VCaP (cell line): ENCODE measurements at regions not wholly inside any gene's neighbourhood (a gene's known extent, or its start where the extent isn't known, plus 50 kb on each side); places are given as distances from the start of the nearest gene placed in this dataset.

ENCODE experiments used
- H3K27ac ChIP-seq: fragments of 450-650 bp; 2 replicates; pipeline ENCODE4 v1.5.1; 2017
- TF ChIP-seq, protein P1 (sequence below): fragments of 450-650 bp; conservative IDR thresholded peaks from 2 replicates; pipeline ENCODE4 v1.5.1; 2017; ENCODE audit warnings: mild to moderate bottlenecking, moderate library complexity

GRCh38 chr18:2070631-2071030 lies 500.7 kb downstream of the METTL4 start:
- TF ChIP-seq, protein P1, sequence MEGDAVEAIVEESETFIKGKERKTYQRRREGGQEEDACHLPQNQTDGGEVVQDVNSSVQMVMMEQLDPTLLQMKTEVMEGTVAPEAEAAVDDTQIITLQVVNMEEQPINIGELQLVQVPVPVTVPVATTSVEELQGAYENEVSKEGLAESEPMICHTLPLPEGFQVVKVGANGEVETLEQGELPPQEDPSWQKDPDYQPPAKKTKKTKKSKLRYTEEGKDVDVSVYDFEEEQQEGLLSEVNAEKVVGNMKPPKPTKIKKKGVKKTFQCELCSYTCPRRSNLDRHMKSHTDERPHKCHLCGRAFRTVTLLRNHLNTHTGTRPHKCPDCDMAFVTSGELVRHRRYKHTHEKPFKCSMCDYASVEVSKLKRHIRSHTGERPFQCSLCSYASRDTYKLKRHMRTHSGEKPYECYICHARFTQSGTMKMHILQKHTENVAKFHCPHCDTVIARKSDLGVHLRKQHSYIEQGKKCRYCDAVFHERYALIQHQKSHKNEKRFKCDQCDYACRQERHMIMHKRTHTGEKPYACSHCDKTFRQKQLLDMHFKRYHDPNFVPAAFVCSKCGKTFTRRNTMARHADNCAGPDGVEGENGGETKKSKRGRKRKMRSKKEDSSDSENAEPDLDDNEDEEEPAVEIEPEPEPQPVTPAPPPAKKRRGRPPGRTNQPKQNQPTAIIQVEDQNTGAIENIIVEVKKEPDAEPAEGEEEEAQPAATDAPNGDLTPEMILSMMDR: no peak
- no peak overlapping the region for H3K27ac ChIP-seq

GRCh38 chr18:2075499-2075898 lies 495.8 kb downstream of the METTL4 start:
- no peak overlapping the region for H3K27ac ChIP-seq
- TF ChIP-seq, protein P1: no peak

- H3K27ac ChIP-seq: no peak overlapping the region
- TF ChIP-seq, protein P1: no peak
These were observed 488.6 kb downstream of the METTL4 start for GRCh38 chr18:2082676-2083075.

- TF ChIP-seq, protein P1: peak; percentile 17; the same call in 1 of the 2 replicates
- no peak overlapping the region for H3K27ac ChIP-seq
These were observed 487.6 kb downstream of the METTL4 start for GRCh38 chr18:2083691-2084090.

- H3K27ac ChIP-seq: no peak overlapping the region
- TF ChIP-seq, protein P1: no peak
These were observed 484.9 kb downstream of the METTL4 start for GRCh38 chr18:2086439-2086838.

DNA sequence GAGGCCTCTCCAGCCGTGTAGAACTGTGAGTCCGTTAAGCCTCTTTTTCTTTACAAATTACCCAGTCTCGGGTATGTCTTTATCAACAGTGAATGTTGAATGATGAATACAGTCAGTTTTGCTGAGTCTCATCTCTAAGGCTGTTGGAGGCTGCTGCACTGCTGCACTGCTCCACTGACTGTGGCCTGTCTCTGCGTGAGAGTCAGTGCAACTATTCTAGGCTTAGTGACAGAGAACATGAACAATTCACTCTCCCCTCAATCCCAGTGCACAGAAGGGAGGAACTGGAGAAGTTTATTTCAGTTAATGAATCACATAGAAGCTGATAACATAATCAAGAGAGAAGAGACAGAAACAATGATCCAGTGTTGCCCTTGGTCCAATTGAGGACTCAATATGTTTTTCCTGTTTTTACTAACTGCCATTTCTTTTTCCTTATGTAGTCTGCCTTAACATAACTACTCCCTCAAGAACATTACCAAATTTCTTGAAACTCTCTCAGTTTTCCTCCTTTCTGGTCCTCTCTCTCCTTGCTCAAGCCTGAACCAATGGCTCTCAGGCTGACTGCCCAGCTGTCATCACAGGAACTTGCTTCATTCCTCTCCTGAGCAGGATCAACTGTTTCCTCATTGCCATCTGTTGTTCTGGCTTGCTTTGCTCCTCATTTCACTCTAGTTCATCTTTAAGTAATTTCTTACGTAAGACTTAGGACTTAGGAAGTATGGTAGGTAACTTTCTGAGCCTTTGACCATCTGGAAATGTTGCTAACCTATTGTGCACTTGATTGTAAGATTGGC lies 483.2 kb downstream of the METTL4 start:
- no peak overlapping the region for H3K27ac ChIP-seq

GRCh38 chr18:2089396-2089795 lies 481.9 kb downstream of the METTL4 start:
- H3K27ac ChIP-seq: no peak overlapping the region

More for the DNA sequence above, 483.2 kb downstream of the METTL4 start:
- TF ChIP-seq, protein P1: no peak

More at GRCh38 chr18:2089396-2089795, 481.9 kb downstream of the METTL4 start:
- TF ChIP-seq, protein P1: no peak
